ENCODE measurements at regions not wholly inside any gene's neighbourhood (a gene's known extent, or its start where the extent isn't known, plus 50 kb on each side); places are given as distances from the start of the nearest gene placed in this dataset.

DNA sequence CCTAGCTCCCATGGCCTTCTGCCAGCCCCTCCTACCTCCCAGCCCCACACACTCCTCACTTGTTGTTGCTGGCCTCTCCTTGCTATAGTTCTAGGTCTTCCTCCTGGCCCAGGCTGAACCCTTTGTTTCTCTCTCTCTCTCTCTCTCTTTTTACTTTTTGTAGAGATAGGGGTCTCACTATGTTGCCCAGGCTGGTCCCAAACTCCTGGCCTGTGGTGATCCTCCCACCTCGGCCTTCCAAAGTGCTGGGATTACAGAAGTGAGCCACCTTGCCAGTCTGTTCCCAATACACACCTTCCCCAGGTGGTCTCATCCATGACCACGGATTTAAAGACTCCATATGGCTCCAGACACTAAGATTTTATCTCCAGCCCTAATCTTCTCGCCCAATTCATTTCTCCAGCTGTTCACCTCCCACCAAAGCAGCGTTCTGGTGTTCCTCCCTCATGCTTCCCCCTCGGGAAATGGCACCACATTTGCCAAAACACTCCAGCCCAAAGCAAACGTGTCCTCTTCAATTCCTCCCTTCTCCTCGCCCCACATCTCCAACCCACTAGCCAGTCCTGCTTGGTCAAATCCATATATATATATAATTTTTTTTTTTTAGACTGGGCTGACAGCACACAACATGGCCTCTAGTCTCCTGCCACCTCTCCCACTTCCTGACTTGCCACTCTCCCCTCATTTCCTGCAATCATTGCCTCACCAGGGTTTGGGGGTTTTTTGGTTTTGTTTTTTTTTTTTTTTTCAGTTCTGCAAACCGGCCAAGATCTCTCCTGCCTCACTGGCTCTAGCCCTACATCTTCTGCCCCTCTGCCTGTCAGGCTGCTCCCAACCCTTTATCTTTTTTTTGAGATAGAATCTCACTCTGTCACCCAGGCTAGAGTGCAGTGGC lies 104.4 kb downstream of the NCR2 start:
- Histone ChIP-seq H3K27me3 (ENCODE audit: insufficient read depth, poor library complexity, severe bottlenecking) (peaks cover 16% of the 10 kb centered on the region), H3K27ac (ENCODE audit: poor library complexity, severe bottlenecking) (no peak overlapping the region), H3K4me3 (ENCODE audit: severe bottlenecking) (no peak overlapping the region), H3K36me3 (ENCODE audit: low read depth) (no peaks in the 10 kb centered on the region), H3K9me3 (ENCODE audit: severe bottlenecking) (no peaks in the 10 kb centered on the region), H3K4me1 (ENCODE audit: insufficient read depth, poor library complexity, severe bottlenecking) (no peaks in the 10 kb centered on the region)
- TF ChIP-seq, protein P1, sequence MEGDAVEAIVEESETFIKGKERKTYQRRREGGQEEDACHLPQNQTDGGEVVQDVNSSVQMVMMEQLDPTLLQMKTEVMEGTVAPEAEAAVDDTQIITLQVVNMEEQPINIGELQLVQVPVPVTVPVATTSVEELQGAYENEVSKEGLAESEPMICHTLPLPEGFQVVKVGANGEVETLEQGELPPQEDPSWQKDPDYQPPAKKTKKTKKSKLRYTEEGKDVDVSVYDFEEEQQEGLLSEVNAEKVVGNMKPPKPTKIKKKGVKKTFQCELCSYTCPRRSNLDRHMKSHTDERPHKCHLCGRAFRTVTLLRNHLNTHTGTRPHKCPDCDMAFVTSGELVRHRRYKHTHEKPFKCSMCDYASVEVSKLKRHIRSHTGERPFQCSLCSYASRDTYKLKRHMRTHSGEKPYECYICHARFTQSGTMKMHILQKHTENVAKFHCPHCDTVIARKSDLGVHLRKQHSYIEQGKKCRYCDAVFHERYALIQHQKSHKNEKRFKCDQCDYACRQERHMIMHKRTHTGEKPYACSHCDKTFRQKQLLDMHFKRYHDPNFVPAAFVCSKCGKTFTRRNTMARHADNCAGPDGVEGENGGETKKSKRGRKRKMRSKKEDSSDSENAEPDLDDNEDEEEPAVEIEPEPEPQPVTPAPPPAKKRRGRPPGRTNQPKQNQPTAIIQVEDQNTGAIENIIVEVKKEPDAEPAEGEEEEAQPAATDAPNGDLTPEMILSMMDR (IDR thresholded peaks at IDR 0.05; ENCODE audit: poor library complexity, severe bottlenecking), result no peak
- ATAC-seq (ENCODE audit: low read depth) (no peak), DNase-seq (ENCODE audit: low spot score) (no peak)

DNA sequence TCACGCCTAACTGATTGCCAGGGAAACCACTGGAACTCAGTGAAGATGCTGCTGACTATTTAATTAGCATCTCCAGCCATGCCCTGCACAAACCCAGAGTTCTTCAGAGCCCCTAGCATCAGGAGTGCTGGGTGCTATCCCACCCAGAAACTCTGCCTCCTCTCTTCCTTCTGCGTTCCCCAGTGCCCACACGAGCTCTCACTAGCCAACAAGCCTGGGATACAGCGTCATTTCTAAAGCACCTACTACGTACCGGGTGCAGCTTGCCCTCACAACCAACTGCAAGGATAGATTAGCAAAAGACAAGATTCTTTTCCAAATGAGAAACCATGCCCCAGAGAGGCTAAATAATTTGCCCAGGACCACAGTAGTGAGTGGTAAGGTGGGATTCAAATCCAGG lies 105.2 kb upstream of the FOXP4 start:
- Histone ChIP-seq H3K27ac (ENCODE audit: poor library complexity, severe bottlenecking) (no peak overlapping the region), H3K36me3 (ENCODE audit: low read depth) (no peaks in the 10 kb centered on the region), H3K4me3 (ENCODE audit: severe bottlenecking) (no peak overlapping the region), H3K27me3 (ENCODE audit: insufficient read depth, poor library complexity, severe bottlenecking) (peaks cover 16% of the 10 kb centered on the region), H3K4me1 (ENCODE audit: insufficient read depth, poor library complexity, severe bottlenecking) (no peaks in the 10 kb centered on the region), H3K9me3 (ENCODE audit: severe bottlenecking) (no peaks in the 10 kb centered on the region)
- TF ChIP-seq, protein P1 (IDR thresholded peaks at IDR 0.05; ENCODE audit: poor library complexity, severe bottlenecking), result no peak
- no peak for DNase-seq (ENCODE audit: low spot score)
- ATAC-seq (ENCODE audit: low read depth), result no peak

DNA sequence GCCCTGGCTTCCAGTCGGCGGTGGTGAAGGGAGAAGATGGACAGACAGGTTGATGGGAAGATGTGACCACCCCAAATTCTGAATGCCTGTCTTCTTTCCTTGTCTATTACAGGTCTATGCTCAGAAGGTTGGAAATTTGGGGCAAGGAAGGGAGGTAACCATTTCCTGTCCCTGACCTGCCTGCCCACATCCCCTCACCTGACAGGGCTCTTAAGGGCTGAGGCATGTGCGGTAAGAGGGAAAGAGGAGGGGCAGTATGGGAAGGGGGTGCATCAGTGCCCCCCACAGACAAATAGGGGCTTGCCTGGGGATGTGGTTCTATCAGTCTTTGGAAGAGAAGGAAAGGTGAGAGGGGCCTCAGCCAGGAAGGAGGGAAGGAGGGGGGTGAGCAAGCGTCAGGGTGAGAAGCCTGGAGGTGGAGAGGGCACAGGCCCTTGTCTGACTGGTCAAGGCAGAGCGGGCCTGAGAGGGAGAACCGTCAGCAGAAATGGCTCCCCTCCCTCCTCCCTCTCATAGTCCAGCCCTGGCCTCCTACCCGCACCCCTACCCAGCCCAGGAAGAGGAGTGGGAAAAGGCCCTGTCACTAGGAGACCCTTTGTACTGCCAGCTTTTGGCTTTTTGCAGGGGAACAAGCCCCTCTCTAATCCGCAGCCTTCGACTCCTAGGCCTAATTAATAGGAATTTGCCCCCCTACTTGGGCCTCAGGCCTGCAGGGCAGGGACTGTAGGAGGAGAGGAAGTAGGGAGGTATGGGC lies 104.4 kb upstream of the FOXP4 start:
- Histone ChIP-seq H3K9me3 (ENCODE audit: severe bottlenecking) (no peaks in the 10 kb centered on the region), H3K36me3 (ENCODE audit: low read depth) (no peaks in the 10 kb centered on the region), H3K4me1 (ENCODE audit: insufficient read depth, poor library complexity, severe bottlenecking) (no peaks in the 10 kb centered on the region), H3K27me3 (ENCODE audit: insufficient read depth, poor library complexity, severe bottlenecking) (peaks cover 16% of the 10 kb centered on the region), H3K4me3 (ENCODE audit: severe bottlenecking) (no peak overlapping the region), H3K27ac (ENCODE audit: poor library complexity, severe bottlenecking) (no peak overlapping the region)
- TF ChIP-seq, protein P1 (IDR thresholded peaks at IDR 0.05; ENCODE audit: poor library complexity, severe bottlenecking), result no peak
- DNase-seq (ENCODE audit: low spot score) (no peak), ATAC-seq (ENCODE audit: low read depth) (no peak)

DNA sequence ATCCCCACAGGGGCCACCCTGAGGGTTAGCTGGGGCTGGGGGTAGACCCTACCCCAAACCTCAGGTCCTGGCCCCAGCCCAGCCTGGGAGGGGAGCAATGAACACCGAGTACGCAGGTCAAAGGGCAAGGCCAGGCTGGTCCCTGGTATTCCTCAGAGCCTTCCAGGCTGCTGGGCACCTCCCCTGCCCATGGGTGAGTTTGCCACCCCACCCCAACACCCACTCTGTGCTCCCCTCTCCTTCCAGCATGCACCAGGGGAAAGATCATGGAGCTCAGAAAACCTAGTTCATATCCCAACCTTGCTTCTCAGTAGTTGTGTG lies 103.9 kb upstream of the FOXP4 start:
- H3K4me3 ChIP-seq (ENCODE audit: severe bottlenecking), result no peak overlapping the region
- H3K27me3 ChIP-seq (ENCODE audit: insufficient read depth, poor library complexity, severe bottlenecking), result peaks cover 15% of the 10 kb centered on the region

More for the DNA sequence above, 103.9 kb upstream of the FOXP4 start:
- Histone ChIP-seq H3K36me3 (ENCODE audit: low read depth) (no peaks in the 10 kb centered on the region), H3K4me1 (ENCODE audit: insufficient read depth, poor library complexity, severe bottlenecking) (no peaks in the 10 kb centered on the region), H3K9me3 (ENCODE audit: severe bottlenecking) (no peaks in the 10 kb centered on the region), H3K27ac (ENCODE audit: poor library complexity, severe bottlenecking) (no peak overlapping the region)
- ATAC-seq (ENCODE audit: low read depth) (no peak), DNase-seq (ENCODE audit: low spot score) (no peak)
- TF ChIP-seq, protein P1 (IDR thresholded peaks at IDR 0.05; ENCODE audit: poor library complexity, severe bottlenecking), result no peak

Data from RWPE2 (cell line).